Epidermal melanocyte (primary cell): ENCODE measurements at regions not wholly inside any gene's neighbourhood (a gene's known extent, or its start where the extent isn't known, plus 50 kb on each side); places are given as distances from the start of the nearest gene placed in this dataset.
"Not testable (repeated sequence)": the region's sequence is repeated elsewhere in the genome, so short reads cannot be mapped to it uniquely, and the experiment has no call there.

ENCODE experiments used
- DNase-seq: peaks from one replicate; pipeline ENCODE4 v3.0.0; 2011; ENCODE audit warnings: low spot score; ENCODE audit not compliant: insufficient read length

DNA sequence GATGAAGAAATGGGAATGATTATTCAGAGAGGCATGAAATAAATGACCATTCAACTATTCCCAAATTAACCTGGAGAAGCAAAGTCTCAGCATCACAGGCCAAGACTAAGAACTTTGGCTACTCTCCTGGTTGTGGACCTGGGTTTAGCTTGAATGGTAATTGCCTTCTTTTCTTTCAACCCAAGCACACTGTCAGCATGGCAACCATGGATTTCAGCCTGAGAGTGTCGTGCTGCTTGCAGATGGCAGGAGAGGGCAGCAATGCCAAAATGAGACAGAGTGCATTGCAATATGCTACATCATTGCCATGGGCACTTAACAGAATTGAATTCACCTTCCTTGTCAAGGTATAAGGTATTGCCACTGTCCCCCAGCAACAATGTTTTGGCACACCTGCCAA lies 767.2 kb downstream of the REEP3 start:
- no peak for DNase-seq

DNA sequence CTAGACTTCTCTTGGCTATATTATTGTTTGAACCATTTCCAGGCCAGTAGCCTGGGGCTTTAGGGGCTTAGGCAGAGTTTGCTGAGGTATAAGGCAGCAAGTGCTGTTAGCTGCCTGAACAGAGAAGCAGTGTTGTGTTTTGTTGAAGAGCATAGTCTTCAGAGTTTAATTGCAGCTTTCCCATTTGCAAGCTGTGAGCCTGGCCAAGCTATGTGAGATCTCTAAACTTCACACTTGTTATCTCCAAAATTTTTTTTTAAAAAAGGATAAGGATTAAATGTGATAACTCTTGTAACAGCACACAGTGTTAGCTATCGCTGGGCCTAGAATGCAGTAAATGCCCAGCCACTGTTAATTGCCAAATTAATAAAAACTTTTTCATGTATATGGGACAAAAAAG lies 782.4 kb downstream of the REEP3 start:
- DNase-seq, result no peak

DNA sequence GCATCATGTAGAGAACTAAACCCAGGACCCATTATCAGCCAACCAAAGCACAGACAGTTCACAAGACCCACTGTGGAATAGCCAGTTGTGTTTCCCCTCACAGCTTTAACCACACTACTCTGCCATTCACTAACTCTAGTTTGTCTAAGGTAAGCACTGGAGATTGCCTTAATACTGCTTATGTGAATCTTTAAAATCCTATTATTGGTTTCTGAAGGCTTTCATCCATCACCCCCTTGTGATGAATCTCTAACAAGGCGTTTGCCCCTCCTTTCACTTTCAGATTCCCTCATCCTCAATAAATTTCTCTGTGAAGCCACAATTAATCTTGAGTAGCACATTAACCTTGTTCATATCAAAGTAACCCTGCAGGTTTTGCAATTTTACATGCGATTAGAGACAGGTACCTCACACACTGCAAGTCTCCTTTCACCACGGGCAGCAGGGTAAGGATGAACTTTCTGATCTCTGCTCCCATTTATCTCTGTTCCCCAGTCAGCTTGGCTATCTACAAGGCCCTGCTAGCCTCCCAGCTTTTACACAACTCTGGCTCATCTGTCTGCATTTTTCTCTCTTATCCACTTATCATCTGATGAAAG lies 785.6 kb downstream of the REEP3 start:
- no peak for DNase-seq

DNA sequence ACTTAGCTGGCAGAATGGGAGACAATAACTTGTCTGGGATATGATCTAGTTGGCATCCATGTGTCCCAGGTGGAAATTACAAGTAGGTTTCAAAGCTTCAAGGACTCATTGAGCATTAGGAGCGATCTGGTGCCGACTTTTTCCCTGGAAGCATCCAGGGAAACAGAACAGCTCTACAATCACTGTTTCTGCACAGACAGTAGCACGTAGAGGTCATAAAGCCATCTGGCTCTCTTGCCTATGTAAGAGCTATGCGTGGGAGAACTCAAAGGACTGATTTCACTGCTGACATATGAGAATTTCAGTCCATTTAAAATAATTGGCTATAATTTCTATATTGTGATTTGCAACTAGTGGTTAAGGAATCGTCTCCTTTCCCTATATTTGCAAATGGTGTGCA lies 791.7 kb downstream of the REEP3 start:
- no peak for DNase-seq

DNA sequence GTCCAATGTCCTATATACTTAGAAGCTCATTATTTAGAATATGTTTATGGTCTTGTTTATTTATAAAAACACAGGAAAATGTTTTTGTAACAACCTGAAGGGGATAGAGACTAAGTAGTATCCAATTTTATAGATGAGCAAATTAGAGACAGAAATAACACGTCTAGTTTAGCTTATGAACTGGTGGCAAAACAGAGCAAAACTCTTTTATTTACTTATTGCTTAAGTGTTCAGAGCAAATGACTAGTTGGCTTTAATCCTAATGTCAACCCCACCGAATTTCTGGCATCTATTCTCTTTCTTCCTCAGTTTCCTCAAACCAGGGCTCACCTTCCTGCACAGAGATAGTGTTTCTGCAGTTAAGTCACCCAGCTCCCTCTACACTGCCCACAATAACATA lies 792.8 kb downstream of the REEP3 start:
- DNase-seq, result no peak

DNA sequence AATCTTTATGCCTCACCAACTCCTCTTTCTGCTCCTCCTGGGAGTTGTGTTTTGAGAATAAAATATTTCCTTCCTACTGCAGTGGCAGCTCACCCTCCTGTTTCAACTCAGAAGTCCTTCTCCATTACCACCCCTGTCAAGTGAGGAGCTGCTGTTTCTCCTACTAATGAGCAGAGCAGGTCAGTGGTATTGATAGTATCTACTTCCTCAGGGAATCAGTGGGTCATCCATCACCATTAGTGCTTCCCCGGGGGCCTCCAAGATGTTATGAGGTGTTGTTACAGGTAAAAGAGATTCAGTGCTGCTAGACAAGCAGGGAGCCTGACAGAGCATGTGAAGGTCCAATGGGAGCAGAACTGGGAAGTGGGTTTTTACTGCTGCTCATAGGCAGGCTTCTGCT lies 795.2 kb downstream of the REEP3 start:
- DNase-seq, result no peak

DNA sequence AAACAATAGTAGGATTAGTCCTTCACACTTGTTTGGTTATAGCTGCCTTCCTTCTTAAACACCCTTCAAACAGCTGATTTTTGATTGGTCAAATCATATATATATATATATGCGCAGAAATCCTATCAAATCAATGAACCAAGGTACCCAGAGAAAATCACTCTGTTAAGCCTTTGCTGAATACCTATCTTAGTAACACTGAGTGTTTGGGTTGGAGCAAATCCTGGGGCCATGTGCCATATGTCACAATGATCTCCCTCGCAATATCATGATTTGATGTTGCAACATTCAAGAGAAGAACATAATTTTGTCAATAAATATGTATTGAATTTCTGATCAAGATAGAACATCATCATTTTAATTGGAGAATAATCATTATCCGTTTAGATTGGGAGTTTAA lies 795.6 kb downstream of the REEP3 start:
- DNase-seq, result no peak

DNA sequence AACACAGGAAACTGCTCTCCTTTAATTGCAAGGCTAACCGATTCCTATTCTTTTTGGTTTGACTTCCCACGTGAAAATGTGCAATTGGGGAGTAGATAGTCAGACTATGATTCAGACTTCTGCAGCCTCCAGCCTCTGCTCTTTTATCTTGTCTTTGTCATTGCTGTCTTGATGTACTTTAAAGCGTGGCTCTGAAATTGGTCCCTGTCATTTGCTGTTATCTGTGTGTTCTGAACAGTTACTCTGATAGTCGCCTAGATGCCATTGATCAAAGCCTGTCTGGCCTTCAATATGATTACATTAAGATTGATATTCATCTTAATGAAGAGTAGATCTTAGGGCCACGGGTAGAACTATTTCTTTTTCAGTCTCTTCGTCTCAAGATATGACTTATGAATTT lies 799.2 kb downstream of the REEP3 start:
- DNase-seq, result no peak

DNA sequence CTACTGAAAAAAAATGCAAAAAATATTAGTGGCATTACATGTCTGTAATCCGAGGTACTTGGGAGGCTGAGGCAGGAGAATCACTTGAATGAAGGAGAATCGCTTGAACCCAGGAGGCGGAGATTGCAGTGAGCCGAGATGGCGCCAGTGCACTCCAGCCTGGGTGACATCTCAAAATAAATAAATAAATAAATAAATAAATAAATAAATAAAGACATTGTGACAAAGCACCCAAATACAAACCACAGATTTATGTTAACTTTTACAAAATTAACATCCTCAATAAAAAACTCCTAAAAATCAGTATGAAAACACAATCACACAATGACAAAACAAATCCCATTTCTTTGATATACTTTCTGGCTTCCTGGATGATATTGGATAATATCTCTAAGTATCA lies 808.3 kb downstream of the REEP3 start:
- DNase-seq, result no peak

DNA sequence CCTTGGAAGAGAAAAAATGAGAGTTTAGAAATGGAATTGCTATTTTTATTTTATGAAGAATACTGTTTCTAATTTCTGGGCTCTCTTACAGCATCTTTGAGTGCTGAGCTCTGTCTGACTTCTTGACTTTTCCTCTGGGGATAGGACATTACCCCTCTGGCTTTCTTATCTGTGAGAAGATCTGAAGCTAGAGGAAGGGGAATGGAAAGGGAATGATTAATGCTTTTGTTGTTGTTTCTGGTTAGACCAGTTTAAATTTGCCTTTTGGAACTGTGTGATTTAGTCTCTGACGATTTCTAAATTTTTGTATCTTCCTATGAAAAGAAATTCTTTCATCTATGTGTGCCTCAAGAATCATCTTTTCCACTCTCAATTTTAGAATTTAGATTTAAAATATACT lies 811.4 kb downstream of the REEP3 start:
- no peak for DNase-seq

DNA sequence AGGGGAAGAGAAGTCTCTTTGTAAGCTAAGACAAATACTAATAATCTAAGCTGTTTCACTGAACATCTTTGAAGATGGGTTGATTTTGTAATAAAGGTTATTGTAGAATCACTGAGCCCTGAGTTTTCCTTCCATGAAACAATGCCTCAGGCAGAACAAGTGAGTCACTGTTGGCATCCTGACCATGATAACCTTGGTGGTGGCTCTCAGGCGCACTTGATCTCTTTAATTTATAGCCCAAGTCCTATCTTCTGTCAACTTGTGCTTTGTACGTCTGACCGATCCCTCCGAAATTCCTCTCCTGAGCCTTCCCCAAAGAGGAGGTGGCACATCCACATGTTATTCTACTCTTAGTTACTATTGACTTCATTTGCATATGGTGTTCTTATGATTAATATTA lies 812.9 kb downstream of the REEP3 start:
- DNase-seq, result no peak

DNA sequence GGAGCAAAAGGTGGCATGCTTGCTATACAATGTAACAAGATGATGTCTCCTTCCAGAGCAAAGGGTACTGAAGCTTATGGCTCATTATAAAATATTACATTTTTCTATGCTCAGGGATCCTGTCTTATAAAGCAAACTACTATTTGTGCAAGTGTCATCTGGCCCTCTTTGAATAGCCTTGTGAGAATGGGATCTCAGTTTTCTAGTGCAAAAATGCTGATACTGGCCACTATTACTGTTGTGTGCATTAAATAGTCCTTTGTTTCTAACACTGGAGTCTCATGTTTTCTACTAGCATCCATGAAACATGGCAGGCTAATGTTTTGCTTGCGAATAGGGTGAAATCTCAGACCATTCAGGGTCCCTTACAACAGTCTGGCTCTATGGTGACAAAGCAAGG lies 823.0 kb downstream of the REEP3 start:
- DNase-seq, result no peak

DNA sequence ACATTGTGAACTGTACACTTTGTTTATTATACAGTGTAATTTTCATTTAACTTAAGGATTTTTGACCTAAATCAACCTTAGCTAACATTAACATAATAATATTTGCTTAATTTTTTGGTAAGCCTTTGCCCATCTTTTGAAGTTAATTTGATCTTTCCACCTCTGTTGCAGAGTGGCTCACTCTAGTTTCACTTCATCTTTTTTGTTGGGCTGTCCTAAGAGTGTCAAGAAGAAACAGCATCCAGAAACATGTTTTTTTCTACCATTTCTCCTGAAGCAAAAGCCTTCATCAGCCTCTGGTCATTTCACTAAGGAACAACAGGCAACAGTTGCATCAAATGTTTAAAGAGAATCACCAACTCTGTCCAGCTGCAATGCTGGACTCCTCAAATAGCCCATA lies 824.7 kb downstream of the REEP3 start:
- no peak for DNase-seq

DNA sequence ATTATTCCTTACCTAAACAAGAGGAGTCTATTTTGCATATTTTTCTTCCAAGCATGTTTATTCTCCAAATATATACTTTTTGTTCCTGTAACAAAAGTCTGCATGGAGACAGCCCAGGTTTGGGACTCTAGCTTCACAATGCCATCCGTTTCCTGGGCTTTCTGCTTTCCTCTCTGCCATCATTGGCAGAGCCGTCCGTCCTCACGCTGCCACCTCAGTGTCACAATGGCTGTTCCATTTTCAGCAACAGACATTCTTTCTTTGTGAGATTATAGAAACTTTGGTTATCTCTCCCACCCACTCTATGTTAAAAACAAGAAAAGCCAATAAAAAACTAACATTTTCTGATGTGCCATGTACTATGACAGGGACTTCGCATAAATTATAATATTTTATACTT lies 825.2 kb downstream of the REEP3 start:
- DNase-seq, result no peak

DNA sequence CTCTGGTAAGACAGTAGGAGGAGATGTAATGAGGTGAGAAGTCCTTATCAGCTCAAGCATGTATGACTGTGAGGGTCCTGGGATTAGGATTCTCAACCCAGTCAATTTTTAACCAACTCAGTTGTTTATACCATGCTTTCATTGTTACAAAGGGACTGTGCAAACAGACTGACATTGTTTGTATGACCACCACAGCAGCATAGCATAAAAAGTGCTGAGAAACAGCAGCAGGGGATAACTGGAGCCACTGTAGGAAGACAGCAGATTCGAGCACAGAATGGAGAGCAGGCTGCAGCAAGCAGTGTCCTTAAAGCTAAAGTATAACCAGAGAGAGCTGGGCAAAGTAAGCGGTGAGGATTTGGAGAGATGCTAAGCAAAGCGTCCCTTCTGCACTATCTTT lies 829.5 kb downstream of the REEP3 start:
- no peak for DNase-seq

DNA sequence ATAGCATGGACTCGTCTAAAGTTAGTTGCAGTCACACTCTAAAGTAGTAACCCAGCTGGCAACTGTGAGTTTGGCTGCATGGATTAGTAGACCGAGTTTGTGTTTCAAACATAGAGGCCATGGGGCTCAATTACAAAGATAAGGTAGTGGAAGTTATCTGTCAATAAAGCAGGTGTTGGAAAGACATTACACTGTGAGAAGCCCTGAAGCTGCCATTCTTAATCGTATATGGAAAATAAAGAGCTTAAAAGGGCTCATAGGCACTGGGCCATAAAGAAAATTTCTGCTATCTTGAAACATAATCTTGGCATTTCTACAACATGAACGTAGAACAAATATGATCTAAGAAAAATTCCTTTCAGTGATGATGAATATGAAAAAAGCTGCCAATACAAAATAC lies 837.7 kb downstream of the REEP3 start:
- no peak for DNase-seq

DNA sequence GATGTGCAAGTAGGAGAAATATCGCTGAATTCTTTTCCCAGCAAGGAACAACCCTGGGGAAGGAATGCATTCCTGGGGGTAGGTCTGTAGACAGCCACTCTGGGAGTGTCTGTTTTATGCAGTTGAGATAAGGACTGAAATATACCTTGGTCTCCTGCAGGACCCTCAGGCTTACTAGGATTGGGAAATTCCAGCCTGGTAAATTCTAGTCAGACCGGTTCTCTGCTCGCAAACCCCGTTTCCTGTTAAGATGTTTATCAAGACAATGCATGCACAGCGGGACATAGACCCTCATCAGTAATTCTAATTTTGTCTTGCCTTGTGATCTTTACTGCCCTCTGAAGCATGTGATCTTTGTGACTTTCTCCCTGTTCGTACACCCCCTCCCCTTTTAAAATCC lies 839.0 kb downstream of the REEP3 start:
- not testable (repeated sequence) for DNase-seq

DNA sequence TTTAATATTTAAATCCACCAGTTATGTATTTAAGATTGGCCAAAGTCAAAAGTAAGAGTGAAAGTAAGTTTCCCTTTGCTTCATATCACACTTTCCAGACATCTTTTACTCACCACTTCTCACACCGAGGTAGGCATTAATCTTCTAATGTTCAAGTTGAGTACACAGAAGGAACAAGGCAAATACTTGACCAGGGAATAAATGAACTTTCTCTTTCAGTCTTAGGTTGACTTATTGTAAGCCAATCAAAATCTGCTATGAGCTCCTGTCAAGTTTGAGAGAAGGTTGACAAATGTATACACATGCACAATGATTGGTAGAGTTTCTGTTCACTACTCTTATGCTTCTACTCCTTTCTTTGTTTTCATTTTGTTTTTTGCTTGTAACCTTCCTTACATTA lies 842.5 kb downstream of the REEP3 start:
- DNase-seq, result no peak

DNA sequence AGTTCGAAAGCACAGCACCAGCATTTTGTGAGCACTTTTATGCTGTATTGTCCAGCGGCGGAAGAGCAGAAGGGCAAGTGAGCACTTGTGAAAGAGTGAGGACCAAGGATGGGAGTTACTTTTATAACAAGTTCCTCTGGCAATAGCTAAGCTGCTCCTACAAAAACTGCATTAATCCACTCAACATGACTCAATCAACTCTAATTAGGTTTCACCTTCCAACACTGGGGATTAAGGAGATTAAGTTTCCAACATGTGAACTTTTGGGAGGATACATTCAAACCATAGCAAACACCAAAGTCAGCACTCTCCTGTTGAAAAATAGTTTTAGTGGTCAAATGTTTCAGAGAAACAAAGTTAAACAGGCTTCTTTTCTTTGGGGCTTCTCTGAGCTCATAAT lies 844.5 kb downstream of the REEP3 start:
- no peak for DNase-seq

DNA sequence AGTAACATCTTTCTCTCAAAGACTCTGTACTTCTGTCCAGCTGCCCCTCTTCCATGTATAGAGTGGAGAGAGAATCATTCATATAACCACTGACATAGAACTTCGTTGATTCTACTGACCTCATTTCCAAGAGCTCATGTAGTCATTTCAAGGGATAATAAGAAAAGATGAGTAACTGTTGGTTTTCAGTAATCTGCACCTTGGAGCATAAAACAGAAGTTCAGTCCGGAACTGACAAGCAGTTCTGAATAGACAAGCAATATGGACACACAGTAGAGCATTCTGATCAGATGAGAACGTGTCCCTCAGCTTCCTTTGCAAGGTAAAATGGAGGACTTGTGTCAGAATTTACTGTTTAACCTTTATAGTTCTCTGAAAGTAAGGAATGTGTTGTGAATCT lies 847.1 kb downstream of the REEP3 start:
- DNase-seq, result no peak

DNA sequence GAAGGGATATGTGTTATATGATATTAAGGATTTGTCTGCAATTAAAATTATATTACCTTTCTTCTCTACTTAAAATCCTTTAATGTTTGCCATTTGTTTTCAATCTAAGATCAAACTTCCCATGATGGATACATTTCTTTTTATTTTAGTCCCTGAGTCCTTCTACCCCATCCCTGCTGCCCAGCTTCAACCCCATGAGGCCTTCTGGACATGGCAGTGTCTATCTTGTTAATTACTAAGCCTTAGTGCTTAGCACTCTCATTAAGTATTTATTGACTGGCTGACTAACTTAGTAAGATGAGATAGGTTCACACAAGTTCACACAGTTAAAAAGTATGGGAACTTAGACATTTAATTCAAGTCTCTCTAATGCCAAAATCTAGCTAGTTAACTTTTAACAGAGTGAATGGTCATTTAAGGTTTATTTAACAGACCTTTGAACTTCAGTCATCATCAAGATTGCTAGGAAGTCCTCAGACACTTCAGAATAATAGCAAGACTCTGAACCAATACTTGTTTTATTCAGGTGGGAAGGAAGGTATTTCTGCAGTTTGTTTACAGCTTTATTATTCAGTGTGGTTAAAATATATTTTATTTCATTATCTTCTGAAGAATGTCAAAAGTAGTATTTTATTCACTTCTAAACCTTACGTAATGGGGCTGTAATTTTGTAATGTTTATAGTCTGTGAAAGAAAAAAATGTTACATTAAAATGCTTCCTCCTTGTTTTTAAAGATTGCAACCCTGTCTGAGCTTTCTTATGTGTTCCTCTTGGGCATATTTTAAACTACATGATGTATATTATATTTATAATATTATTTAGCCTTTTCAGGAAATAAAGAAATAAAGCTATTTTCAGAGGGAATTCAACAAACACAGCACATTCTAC lies 848.9 kb downstream of the REEP3 start:
- no peak for DNase-seq

DNA sequence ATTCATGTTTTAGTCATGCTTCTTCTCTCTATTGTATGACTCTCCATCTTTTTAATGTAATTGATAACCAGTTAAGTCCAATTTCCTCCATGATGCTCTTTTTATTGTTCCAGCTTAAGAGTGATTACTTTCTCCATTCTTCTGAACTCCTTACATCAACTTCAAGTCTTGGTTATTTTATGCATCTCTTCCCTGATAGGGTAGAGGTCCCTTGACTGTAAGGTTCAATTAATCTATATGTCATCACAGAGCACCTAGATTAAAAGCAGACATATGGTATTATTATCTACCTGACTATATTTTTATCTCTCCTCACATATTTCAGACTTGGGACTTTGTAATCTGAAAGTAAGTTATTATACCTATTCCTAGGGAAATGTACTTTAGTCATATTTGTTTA lies 853.1 kb downstream of the REEP3 start:
- no peak for DNase-seq

DNA sequence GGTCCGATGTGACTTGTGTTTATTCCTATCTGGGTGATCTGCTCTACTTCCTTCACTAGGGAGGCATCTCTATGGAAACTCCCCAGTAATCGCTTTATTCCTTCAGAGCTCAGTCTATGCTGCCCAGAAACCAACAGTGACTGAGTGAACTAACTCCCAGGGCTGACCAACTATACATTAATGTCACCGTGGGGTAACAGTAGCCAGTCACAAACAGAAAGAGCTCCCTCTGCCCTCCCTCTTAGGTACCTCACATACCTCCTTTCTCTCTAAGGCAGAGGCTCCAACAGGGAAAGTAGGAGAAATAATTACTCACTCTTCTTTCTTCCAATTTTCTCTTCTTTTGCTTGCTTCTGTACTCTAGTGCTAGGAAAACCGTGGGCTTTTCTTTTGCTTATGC lies 855.0 kb downstream of the REEP3 start:
- DNase-seq, result no peak
